NCI-H1417 (cell line): ENCODE measurements at regions not wholly inside any gene's neighbourhood (a gene's known extent, or its start where the extent isn't known, plus 50 kb on each side); places are given as distances from the start of the nearest gene placed in this dataset.

Experiments used
- DNase-seq, 3 experiments: peaks; one replicate each; lab custom pipeline; 2025; lab: John Stamatoyannopoulos, UW

DNA sequence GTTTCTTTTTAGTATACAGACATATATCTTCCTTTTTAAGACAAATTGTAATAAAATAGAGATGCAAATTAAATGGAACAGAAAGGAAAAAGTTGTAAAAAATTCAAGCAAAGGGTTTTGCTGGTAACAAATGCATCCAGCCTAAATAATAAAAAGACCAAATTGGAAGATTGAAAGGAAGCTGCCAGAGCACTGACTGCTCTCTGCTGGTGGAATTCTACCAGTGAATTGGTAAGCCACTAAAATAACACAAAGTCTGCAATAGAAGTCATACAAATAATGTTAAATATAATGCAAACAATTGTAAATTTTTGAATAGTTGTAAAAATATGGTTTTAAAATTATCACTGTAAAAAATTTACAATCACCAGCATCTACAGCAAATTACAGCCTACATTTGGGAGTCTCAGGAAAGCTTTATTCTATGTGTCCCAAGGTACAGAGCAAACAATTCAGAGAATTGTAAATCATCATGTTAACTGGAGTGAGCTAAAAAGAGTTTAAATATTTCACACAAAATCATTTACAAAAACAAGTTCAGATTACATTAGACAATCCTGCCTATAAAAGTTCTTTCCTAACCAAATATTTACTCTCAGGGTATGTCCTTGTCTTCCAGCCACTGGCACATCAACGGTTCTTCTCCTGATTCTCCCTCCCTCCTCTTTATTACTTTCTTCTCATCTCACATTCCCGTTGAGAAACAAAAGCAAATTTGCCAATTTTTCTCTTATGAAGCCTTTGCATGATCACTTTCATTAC lies 1322.5 kb downstream of the PCDH7 start:
- no peak for DNase-seq

GRCh38 chr4:32043248-32043633 lies 1323.1 kb downstream of the PCDH7 start:
- DNase-seq, result no peak

- DNase-seq, result no peak
Observed at GRCh38 chr4:32061916-32062315, 1341.7 kb downstream of the PCDH7 start.

DNA sequence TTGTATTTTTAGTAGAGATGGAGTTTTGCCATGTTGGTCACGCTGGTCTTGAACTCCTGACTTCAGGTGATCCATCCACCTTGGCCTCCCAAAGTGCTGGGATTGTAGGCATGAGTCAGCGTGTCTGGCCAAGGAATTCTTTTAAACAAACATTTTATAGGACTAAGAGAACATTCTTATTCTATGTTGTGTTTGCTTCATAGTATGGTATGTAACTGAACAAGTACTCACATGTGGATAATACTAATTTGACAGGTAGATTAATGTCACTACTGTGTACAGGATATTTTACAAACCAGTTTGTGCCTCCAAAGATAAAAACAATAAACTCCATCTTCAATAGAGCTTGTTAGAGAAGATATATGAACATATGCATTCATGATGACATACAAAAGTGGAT lies 1353.4 kb downstream of the PCDH7 start:
- no peak for DNase-seq

GRCh38 chr4:32087211-32087610 lies 1367.0 kb downstream of the PCDH7 start:
- no peak for DNase-seq

DNA sequence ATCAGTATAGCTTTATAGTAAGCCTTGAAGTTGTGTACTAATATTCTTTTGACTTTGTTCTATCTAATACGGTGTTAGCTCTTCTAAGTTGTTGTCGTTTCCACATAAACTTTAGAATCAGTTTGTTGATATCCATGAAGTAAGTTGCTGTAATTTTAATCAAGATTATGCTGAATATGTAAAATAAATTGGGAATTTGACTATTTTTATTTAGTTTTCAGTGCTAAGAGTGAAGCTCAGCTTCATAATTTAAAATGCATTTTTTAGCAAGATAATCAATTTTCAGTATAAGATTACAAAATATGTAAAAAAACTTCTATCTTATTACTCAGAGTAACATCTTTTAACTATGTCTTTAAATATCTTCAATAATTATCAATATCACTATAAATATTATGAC lies 1374.8 kb downstream of the PCDH7 start:
- no peak for DNase-seq

- no peak for DNase-seq
Observed at GRCh38 chr4:32102896-32103295, 1382.7 kb downstream of the PCDH7 start.

DNA sequence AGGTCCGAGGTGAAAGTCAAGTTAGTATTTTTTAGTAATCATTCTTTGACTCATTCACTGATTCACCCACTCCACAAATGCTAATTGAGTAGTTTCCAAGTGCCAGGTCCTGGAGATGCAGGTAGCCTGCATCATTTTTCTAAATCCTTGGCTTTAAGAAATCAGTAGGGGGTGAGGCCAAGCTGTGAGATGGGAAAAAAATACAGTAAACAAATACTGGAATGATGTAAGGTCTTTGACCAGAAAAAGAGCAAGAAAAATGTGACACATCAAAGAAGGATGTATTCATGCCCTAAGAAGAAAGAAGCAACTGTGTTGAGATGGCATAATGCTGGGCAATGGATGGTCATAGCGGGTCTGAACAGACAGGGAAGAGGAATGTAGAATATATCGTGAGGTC lies 1386.6 kb downstream of the PCDH7 start:
- no peak for DNase-seq

GRCh38 chr4:32112891-32113290 lies 1392.7 kb downstream of the PCDH7 start:
- no peak for DNase-seq

GRCh38 chr4:32117693-32118092 lies 1397.5 kb downstream of the PCDH7 start:
- DNase-seq, result peak in 1 of 3 experiments; percentile 19

GRCh38 chr4:32119907-32120306 lies 1399.7 kb downstream of the PCDH7 start:
- DNase-seq, result no peak

GRCh38 chr4:32128549-32128948 lies 1408.4 kb downstream of the PCDH7 start:
- DNase-seq, result no peak

GRCh38 chr4:32129967-32130366 lies 1409.8 kb downstream of the PCDH7 start:
- DNase-seq, result no peak

- DNase-seq, result peak in 2 of 3 experiments; percentile 1 to 18
Observed at GRCh38 chr4:32133141-32133540, 1413.0 kb downstream of the PCDH7 start.

- no peak for DNase-seq
Observed at GRCh38 chr4:32133734-32134133, 1413.6 kb downstream of the PCDH7 start.

GRCh38 chr4:32135642-32136041 lies 1415.5 kb downstream of the PCDH7 start:
- DNase-seq, result no peak

DNA sequence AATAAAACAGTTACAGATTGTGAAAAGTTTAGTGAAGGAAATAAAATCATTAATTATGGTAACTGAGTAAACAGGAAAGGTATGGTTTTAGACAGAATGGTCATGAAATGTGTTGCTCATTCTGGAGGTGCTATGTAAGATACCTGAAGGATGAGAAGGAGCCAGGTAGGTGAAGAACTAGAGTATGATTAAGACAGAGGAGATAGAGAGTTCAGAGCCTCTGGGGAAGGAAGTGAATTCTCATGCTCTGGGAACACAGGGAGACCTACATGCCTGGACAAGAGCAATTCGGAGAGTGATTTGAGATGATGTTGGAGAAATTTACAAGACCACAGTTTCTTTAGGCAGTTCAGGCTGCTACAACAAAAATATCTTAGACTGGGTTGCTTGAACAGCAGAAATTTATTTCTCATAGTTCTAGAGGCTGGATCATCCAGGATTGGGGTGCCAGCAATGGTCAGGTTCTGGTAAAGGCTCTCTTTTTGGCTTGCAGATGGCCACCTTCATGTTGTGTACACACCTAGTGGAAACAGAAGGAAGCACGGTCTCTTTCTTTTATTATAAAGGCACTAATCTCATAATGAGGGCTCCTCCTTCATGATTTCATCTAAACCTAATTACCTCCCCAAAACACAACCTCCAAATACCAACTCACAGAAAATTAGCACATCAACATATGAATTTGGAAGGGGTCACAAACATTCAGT lies 1416.1 kb downstream of the PCDH7 start:
- DNase-seq, result no peak

GRCh38 chr4:32140636-32141035 lies 1420.5 kb downstream of the PCDH7 start:
- DNase-seq, result peak in 2 of 3 experiments; percentile 3 to 64

- DNase-seq, result no peak
Observed at GRCh38 chr4:32142075-32142474, 1421.9 kb downstream of the PCDH7 start.

DNA sequence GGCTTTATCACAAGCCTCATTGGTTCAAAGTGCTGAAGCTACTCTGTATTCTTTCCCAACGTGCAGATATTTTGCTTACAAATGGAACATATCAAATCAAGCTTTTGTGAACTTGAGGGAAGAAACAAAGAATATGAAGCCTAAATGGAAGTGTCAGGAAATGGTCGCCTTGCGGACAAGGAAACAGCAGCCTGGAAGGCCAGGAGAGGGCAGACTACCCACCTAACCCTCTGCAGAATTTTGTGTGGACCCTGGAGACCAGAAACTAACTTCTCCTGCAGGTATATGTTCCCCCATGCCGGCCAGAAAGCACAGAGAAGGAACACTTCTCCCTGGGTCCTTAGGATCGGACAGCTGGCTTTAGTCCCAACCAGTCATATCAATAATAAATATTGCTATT lies 1425.8 kb downstream of the PCDH7 start:
- no peak for DNase-seq

DNA sequence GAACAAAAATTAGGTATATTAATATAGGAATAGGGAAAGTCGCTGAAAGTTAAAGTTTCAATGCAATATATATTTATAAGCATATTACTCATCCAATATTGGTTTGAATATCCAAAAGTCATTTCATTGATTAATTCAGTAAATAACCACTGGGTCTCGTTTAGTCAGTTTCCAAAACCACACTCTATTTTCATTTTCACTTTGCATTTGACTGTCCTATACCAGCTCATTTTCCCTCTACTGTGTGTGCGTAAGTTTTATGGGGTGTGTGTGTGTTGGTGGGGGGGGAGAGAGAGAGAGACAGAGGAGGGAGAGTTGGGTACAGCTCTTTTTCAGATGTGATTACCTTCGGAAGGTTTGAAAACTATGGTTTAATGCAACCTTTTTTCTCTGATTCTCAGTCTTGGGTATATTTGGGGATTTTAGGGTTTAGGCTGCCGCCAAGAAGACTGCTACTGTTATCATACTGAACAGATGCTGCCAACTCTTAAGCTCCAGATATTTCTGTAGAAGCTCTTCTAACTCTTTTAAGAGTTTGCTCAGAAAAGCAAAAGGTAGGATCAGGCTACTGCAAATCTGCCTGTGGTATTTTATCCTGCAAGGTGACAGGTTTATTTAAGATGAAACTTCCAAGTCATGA lies 1427.4 kb downstream of the PCDH7 start:
- DNase-seq, result no peak

- no peak for DNase-seq
Observed at GRCh38 chr4:32148111-32148666, 1428.0 kb downstream of the PCDH7 start.

DNA sequence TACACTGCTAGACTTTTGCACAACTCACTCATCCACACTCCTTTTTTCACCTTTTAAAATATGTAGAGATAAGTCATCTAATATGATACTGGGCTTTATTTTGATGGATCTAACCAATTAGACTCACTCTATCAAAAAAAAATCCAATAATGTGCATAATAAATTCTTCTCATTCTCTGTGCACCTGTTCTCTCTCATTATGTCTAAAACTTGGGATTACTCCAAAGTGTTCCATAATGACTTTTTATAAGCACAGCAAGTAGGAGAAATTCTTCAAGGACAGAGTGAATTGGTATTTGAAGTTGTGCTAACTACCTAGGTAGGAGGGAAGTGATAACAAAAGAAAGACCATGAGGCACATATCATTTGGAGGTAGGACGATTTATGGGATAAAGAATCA lies 1438.8 kb downstream of the PCDH7 start:
- DNase-seq, result no peak
